ENCODE measurements at regions not wholly inside any gene's neighbourhood (a gene's known extent, or its start where the extent isn't known, plus 50 kb on each side); places are given as distances from the start of the nearest gene placed in this dataset.

GRCh38 chr11:128036006-128036405, 551.4 kb downstream of the ETS1 start:
- no peak for FAIRE-seq
- TF ChIP-seq POLR2AphosphoS5 (IDR thresholded peaks at IDR 0.05; ENCODE audit: low read depth, low read length) (no peak), POLR2A (IDR thresholded peaks at IDR 0.05; ENCODE audit: low read depth, low read length) (no peak), TAF1 (IDR thresholded peaks at IDR 0.05; ENCODE audit: borderline replicate concordance, low read depth, low read length) (no peak)
- DNase-seq (ENCODE audit: insufficient read length): no peak

- FAIRE-seq (peak; percentile 96), DNase-seq (ENCODE audit: insufficient read length) (peak; percentile 13)
Measured at GRCh38 chr11:128031538-128032134, 555.7 kb downstream of the ETS1 start.

- no peak for DNase-seq (ENCODE audit: insufficient read length)
- FAIRE-seq: no peak
- no peak for TF ChIP-seq TAF1 (IDR thresholded peaks at IDR 0.05; ENCODE audit: borderline replicate concordance, low read depth, low read length)
- no peak for TF ChIP-seq POLR2AphosphoS5 (IDR thresholded peaks at IDR 0.05; ENCODE audit: low read depth, low read length)
- TF ChIP-seq POLR2A (IDR thresholded peaks at IDR 0.05; ENCODE audit: low read depth, low read length): no peak
Measured at GRCh38 chr11:128029219-128029722, 558.1 kb downstream of the ETS1 start.

GRCh38 chr11:128026596-128026995, 560.8 kb downstream of the ETS1 start:
- FAIRE-seq: no peak
- no peak for TF ChIP-seq POLR2A (IDR thresholded peaks at IDR 0.05; ENCODE audit: low read depth, low read length)
- no peak for TF ChIP-seq POLR2AphosphoS5 (IDR thresholded peaks at IDR 0.05; ENCODE audit: low read depth, low read length)
- no peak for TF ChIP-seq TAF1 (IDR thresholded peaks at IDR 0.05; ENCODE audit: borderline replicate concordance, low read depth, low read length)
- no peak for DNase-seq (ENCODE audit: insufficient read length)

- no peak for DNase-seq (ENCODE audit: insufficient read length)
Measured at GRCh38 chr11:128022761-128023160, 564.6 kb downstream of the ETS1 start.

GRCh38 chr11:128022007-128022368, 565.4 kb downstream of the ETS1 start:
- DNase-seq (ENCODE audit: insufficient read length) (no peak), FAIRE-seq (no peak)
- TF ChIP-seq POLR2A (IDR thresholded peaks at IDR 0.05; ENCODE audit: low read depth, low read length) (no peak), POLR2AphosphoS5 (IDR thresholded peaks at IDR 0.05; ENCODE audit: low read depth, low read length) (no peak), TAF1 (IDR thresholded peaks at IDR 0.05; ENCODE audit: borderline replicate concordance, low read depth, low read length) (no peak)

More at GRCh38 chr11:128022761-128023160, 564.6 kb downstream of the ETS1 start:
- FAIRE-seq: no peak
- TF ChIP-seq TAF1 (IDR thresholded peaks at IDR 0.05; ENCODE audit: borderline replicate concordance, low read depth, low read length) (no peak), POLR2A (IDR thresholded peaks at IDR 0.05; ENCODE audit: low read depth, low read length) (no peak), POLR2AphosphoS5 (IDR thresholded peaks at IDR 0.05; ENCODE audit: low read depth, low read length) (no peak)

GRCh38 chr11:128021349-128022006, 565.9 kb downstream of the ETS1 start:
- DNase-seq (ENCODE audit: insufficient read length): no peak
- no peak for TF ChIP-seq POLR2A (IDR thresholded peaks at IDR 0.05; ENCODE audit: low read depth, low read length)
- TF ChIP-seq TAF1 (IDR thresholded peaks at IDR 0.05; ENCODE audit: borderline replicate concordance, low read depth, low read length): no peak
- TF ChIP-seq POLR2AphosphoS5 (IDR thresholded peaks at IDR 0.05; ENCODE audit: low read depth, low read length): no peak
- FAIRE-seq: no peak

GRCh38 chr11:128018692-128019091, 568.7 kb downstream of the ETS1 start:
- FAIRE-seq (no peak), DNase-seq (ENCODE audit: insufficient read length) (no peak)
- no peak for TF ChIP-seq POLR2A (IDR thresholded peaks at IDR 0.05; ENCODE audit: low read depth, low read length)
- TF ChIP-seq TAF1 (IDR thresholded peaks at IDR 0.05; ENCODE audit: borderline replicate concordance, low read depth, low read length): no peak
- TF ChIP-seq POLR2AphosphoS5 (IDR thresholded peaks at IDR 0.05; ENCODE audit: low read depth, low read length): no peak

GRCh38 chr11:128005562-128005961, 581.8 kb downstream of the ETS1 start:
- FAIRE-seq: no peak
- DNase-seq (ENCODE audit: insufficient read length): no peak
- no peak for TF ChIP-seq TAF1 (IDR thresholded peaks at IDR 0.05; ENCODE audit: borderline replicate concordance, low read depth, low read length)
- TF ChIP-seq POLR2AphosphoS5 (IDR thresholded peaks at IDR 0.05; ENCODE audit: low read depth, low read length): no peak
- no peak for TF ChIP-seq POLR2A (IDR thresholded peaks at IDR 0.05; ENCODE audit: low read depth, low read length)

- no peak for TF ChIP-seq POLR2AphosphoS5 (IDR thresholded peaks at IDR 0.05; ENCODE audit: low read depth, low read length)
- TF ChIP-seq POLR2A (IDR thresholded peaks at IDR 0.05; ENCODE audit: low read depth, low read length): no peak
- no peak for TF ChIP-seq TAF1 (IDR thresholded peaks at IDR 0.05; ENCODE audit: borderline replicate concordance, low read depth, low read length)
- no peak for FAIRE-seq
- no peak for DNase-seq (ENCODE audit: insufficient read length)
Measured at GRCh38 chr11:127998421-127998820, 588.9 kb downstream of the ETS1 start.

- DNase-seq (ENCODE audit: insufficient read length) (no peak), FAIRE-seq (no peak)
- TF ChIP-seq TAF1 (IDR thresholded peaks at IDR 0.05; ENCODE audit: borderline replicate concordance, low read depth, low read length) (no peak), POLR2AphosphoS5 (IDR thresholded peaks at IDR 0.05; ENCODE audit: low read depth, low read length) (no peak), POLR2A (IDR thresholded peaks at IDR 0.05; ENCODE audit: low read depth, low read length) (no peak)
Measured at GRCh38 chr11:127997594-127997993, 589.8 kb downstream of the ETS1 start.

GRCh38 chr11:127996825-127997224, 590.5 kb downstream of the ETS1 start:
- TF ChIP-seq POLR2AphosphoS5 (IDR thresholded peaks at IDR 0.05; ENCODE audit: low read depth, low read length) (no peak), POLR2A (IDR thresholded peaks at IDR 0.05; ENCODE audit: low read depth, low read length) (no peak), TAF1 (IDR thresholded peaks at IDR 0.05; ENCODE audit: borderline replicate concordance, low read depth, low read length) (no peak)
- no peak for DNase-seq (ENCODE audit: insufficient read length)
- FAIRE-seq: no peak
